SK-MEL-5 (cell line): ENCODE measurements at regions not wholly inside any gene's neighbourhood (a gene's known extent, or its start where the extent isn't known, plus 50 kb on each side); places are given as distances from the start of the nearest gene placed in this dataset.
"Not testable (repeated sequence)": the region's sequence is repeated elsewhere in the genome, so short reads cannot be mapped to it uniquely, and the experiment has no call there.

Source experiments
- DNase-seq: peaks from one replicate; pipeline ENCODE4 v3.0.0-alpha.2; 2016; ENCODE audit warnings: low read depth, low spot score
- in situ Hi-C: cut with HindIII; loops from 2 replicates; pipeline ENCODE4 v1.10.0; 2016; ENCODE audit warnings: low sequenced_read_pairs, high pct_unique_total_duplicates, low pct_unique_long_range_greater_than_20kb

DNA sequence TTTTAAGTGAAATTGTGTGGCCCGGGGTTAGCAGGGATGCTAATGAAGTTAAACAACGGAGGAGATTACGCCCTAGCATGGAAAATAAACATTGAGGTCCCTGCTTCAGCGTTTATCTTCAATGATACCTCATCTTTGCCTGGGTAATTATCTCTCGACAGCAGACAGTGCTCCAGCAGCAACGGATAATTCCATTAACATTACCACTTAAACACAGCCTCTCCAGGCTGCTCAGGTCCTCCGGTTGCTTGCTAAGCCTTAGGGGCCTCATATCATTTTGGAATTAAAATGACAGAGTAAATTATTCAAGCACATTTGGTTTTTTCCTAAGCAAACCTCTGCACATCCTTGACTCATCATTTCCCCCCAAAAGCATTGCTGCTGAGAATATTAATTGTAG lies 281.5 kb upstream of the KLF3 start:
- in situ Hi-C loops: no loop called here
- no peak for DNase-seq

DNA sequence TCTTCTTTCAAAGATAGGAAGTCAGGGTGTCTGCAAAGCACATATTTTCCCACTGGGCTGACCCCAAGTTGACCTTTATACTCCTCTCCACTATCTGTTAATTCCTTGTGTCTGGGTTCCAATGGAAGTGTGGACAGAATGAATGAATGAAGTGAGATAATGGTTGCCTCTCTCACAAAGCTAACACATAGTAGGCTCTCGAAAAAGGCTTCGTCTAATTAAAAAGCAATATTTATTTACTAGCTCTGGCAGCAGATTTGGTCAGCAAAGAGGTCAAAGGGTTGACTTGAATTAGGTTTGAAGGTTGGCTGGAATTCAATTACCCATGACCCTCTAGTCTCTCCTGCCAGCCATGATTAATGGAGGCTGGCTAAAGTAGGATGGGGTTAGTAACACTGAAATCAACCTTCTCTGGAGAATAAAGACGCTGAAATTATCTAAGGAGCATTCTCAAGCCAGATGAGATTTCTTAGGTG lies 280.3 kb upstream of the KLF3 start:
- in situ Hi-C loops: no loop called here
- no peak for DNase-seq

DNA sequence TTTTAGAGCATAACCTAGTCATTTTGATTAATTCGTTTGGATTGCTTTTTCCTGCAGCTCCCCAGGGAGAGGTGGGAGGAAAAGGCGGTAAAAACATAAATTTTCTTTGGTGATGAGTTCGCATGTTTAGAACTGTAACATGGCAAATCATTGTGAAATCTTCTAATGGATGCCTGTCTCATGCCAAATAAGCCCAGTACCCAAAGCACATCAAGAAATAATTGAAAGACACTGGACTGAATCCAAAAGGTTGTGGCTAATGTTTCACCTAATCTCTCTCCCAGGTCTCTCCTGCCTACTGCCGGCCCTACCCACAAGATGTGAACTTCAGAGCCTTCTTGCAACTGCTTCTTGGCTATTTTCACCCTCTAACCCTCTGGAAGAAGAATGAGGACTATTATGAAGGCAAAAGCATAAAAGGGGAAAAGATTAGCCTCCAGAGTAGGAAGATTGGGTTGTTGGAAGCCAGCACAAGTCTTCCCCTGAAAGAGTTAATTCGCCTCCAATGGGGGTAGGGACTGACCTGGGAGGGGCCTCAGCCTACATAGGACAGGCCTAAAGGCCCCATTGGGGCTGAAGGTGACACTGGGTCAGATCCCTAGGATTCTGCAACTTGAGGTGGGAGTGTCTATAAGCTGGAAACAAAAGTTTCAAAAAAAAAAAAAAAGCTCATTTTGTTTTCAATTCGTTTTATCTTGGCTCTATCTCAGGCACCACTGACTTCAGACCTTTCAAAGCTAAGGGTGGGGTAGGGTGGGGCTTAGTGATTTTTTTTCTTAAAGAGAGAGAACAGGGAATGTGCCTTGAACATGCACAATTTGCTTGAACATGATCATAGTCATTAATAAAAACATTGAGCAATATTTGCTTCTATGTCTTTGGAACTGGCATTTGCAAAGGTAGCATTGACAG lies 278.6 kb upstream of the KLF3 start:
- in situ Hi-C loops: no loop called here
- no peak for DNase-seq

DNA sequence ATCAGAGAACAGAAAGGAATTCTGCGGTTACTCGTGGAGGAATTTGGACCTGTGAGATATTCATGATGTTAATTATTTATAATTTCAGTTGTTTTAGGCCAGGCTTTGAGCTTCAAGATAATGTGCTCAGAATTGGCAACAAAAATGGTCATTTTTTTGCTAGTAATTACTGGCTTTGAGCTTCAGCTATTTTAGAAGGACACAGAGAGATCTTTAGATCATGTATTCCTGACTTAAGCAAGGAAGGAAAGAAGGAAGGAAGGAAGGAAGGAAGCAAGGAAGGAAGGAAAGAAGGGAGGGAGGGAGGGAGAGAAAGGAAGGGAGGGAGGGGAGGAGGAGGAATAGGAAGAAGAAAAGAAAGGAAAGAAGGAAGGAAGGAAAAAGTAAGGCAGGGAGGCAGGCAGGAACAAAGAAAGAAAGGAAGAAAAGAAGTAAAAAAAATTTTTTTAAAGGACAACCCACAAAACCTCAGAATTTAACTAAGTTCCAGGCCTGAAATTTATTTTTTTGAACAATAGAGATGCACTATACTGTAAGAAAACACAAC lies 277.9 kb upstream of the KLF3 start:
- DNase-seq: no peak
- in situ Hi-C loops: no loop called here

DNA sequence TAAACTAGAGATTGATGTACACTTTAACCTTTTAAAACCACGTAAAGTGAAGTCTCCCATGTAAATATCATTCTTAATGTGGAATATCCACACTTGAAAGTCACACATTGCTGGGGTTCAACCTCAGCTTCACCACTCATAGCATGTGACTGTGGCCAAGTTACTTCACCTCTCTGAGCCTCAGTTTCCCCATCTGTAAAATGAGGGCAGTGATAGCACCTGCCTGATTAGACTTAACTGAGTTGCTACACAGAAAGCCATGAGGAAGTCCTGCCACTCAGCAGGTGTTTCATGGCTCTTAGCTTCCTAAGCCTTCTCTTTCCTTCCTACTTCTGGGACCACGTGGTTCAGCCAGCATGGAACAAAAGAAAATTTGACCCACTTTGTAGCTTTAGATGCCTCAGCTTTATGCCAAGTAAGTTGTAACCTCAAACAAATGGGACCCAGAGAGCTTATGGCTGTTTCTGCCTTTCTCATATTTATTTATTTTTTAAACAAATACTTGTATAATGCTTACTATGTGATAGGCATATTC lies 277.3 kb upstream of the KLF3 start:
- no peak for DNase-seq
- in situ Hi-C loops: no loop called here

DNA sequence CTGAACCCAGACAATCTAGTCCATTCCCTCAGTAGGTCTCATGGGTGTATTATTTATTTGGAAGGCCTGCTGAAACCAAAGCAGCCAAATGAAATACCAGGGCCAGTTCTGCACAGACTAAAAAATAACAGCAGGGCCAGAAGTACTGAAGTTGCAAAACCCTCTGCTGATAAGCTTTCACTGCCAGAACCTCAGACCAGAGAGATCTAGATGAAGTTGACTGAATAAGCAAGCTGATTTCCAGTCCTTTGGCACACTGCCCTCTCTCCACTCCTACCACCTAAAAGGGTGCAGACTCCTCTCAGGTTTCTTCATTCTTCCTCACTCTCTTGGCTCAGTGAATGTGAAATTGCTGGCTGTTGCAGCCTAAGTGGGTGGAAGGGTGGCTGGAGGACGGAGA lies 276.7 kb upstream of the KLF3 start:
- no peak for DNase-seq
- in situ Hi-C loops: no loop called here

DNA sequence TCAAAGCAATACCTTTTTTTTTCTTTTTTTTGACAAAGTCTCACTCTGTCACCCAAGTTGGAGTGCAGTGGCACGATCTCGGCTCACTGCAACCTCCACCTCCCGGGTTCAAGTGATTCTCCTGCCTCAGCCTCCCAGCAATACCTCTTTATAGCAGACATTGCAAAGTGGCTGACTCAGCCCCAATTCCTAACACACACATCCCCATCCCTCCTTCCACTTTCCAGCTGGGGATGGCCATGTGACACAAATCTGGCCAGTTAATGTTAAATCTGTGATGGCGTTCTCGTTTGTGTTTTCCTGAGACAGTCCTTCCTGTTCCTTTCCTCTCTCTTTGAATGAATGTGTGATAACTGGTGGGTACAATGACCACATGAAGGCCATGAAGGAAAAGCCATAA lies 276.2 kb upstream of the KLF3 start:
- in situ Hi-C loops: no loop called here
- no peak for DNase-seq

DNA sequence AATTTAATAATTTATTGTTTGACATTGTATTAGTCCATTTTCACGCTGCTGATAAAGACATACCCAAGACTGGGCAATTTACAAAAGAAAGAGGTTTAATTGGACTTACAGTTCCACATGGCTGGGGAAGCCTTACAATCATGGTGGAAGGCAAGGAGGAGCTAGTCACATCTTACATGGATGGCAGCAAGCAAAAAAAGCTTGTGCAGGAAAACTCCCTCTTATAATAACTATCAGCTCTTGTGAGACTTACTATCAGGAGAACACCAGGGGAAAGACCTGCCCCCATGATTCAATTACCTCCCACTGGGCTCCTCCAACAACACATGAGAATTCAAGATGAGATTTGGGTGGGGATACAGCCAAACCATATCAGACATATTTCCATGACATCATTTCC lies 275.1 kb upstream of the KLF3 start:
- in situ Hi-C loops, DNase-seq: not testable (repeated sequence)

DNA sequence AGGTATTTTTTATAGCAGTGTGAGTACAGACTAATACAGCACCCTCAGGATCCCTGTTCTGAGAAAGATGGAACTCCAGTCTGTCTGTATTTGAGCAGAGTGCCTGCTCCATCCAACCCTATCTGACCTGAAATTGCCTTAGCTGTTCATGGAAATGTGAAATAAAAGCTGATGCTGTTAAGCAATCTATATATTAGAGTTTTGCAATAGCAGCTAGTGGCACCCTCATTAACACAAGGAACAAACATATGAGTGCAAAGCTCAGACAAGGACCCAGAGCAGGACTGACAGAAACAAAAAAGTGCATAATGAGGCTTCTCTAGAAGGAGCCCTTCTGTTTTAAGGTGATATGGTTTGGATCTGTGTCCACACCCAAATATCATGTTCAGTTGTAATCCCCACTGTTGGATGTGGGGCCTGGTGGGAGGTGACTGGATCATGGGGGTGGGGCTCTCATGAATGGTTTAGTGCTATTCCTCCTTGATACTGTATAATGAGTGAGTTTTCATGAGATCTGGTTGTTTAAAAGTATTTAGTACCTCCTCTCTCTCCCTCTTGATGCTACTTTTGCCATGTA lies 272.9 kb upstream of the KLF3 start:
- in situ Hi-C loops: no loop called here
- DNase-seq: no peak

DNA sequence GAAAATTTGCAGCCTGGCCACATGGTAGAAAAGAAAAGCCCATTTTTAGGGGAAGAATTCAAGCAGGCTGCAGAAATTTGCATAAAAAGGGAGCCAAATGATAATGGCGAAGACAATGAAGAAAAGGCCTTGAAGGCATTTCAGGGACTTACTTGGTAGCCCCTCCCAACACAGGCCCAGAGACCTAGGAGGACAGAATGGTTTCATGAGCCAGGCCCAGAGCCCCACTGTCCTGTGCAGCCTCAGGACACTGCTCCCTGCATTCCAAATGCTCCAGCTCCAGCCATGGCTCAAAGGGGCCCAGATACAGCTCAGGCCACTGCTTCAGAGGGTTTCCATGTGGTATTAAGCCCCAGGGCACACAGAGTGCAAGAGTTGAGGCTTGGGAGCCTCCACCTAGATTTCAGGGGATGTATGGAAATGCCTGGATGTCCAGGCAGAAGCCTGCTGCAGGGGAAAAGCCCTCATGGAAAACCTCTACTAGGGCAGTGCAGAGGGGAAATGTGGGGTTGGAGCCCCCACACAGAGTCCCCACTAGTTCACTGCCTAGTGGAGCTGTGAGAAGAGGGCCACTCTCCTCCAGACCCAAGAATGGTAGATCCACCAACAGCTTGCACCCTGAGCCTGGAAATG lies 271.7 kb upstream of the KLF3 start:
- in situ Hi-C loops: no loop called here
- DNase-seq: no peak

DNA sequence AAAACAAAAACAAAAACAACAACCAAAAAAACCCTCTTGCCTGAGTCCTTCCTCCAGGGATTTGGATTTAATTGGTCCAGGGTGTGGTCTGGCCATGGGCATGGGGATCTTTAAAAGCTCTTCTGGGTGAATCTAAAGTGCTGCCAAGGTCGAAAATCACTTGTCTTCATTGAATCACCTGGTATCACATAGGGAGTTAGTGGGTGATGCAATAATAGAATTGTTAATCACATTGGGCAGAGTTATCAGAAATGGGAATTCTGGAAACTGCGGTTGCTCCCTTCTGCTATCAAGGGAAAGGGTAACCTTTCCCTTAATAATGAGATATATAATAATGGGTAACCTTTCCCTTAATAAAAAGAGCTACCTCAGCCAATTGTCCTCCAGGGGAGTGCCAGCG lies 267.9 kb upstream of the KLF3 start:
- in situ Hi-C loops: no loop called here
- no peak for DNase-seq

DNA sequence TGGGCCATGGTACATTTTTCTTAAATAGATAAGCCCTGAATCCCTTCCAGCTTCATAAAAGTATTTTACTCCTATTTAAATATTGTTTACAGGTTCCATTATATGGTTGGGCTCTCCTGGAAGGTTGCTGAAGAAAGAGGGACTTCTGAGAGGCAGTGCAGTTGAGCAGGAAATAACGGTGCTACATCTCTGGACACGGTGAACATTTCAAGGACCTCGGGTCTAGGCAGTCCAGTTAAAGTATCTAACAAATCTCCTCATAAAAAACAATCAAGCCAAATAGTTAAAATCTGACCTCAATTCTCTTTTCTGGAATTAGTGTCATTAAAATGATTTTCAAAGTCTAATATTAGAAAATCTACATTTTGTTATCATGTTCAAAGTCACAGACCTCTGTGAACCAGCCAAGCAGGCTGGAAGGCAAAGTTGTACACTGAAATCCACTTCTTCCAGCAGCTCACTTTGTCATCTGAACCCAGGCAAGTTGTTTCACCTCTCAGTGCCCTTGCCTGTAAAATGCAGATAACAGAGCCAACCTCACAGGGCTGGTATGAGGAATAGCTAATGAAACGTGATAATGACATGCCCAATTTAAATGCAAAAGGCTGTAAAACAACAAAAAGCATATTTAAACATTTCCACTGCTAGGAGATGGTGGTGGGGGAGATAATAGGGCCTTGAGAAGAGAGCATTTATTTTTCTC lies 267.0 kb upstream of the KLF3 start:
- no peak for DNase-seq
- in situ Hi-C loops: no loop called here

DNA sequence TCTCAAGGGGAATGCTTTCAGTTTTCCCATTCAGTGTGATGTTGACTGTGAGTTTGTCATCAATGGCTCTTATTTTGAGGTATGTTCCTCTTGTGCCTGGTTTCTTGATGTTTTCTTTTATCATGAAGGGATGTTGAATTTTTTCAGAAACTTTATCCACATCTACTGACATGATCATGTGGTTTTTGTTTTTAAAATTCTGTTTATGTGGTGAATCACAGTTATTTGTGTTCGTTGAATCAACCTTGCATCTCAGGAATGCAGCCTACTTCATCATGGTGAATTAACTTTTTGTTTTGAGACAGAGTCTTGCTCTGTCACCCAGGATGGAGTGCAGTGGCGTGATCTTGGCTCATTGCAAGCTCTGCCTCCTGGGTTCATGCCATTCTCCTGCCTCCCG lies 263.1 kb upstream of the KLF3 start:
- no peak for DNase-seq
- in situ Hi-C loops: no loop called here

DNA sequence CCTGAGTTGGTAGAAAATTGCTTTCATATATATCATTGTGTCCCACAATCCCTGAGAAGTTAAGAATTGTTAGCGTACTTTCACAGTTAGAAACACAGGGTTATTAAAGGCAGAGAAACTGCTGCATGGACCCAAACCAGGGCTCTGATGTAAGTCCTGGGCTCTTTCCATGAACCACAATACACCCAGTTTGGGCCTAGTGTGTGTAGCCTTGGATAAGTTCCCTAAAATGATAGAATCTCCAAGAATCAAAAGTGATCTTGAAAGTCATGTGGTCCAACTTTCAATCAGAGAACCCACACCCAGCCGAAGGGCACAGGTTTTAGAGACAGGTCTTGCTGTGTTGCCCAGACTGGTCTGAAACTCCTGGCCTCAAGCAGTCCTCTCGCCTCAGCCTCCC lies 257.8 kb upstream of the KLF3 start:
- in situ Hi-C loops: no loop called here

DNA sequence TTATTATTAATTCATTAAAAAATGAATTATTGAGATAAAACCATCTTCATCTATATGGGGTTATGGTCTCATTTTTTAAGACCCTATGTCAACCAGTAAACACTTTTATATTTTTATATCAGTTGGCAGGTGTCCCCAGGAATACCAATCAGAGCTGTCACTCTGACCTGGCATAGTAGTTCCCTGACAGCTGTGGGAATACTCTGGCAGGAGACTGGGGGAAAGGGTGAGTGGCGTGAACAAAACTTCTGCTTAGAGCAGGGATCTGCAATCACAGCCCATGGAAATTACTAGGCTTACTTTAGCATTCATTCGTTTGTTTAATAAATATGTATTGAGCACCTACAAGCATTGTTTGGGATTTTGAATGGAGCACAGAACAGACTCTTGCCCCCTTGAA lies 254.1 kb upstream of the KLF3 start:
- in situ Hi-C loops: no loop called here
- DNase-seq: no peak

More for the DNA sequence above, 257.8 kb upstream of the KLF3 start:
- no peak for DNase-seq

DNA sequence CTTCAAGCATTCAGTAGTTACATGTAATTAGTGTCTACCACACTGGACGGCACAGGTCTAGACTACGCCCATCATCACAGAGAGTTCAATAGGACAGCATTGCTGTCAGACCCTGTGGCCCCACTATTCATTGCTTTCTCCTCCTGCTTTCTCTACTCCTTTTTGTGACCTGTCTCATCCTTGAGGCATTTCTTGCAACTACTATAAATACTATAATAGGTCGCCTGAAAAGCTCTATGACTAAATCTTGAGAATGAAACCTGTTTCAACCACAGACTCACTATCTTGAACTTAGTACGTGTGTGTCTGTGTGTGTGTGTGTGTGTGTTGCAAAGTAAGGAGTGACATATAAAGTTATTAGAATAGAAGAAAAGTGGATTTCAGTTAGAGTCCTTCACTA lies 252.9 kb upstream of the KLF3 start:
- in situ Hi-C loops: no loop called here
- DNase-seq: no peak

DNA sequence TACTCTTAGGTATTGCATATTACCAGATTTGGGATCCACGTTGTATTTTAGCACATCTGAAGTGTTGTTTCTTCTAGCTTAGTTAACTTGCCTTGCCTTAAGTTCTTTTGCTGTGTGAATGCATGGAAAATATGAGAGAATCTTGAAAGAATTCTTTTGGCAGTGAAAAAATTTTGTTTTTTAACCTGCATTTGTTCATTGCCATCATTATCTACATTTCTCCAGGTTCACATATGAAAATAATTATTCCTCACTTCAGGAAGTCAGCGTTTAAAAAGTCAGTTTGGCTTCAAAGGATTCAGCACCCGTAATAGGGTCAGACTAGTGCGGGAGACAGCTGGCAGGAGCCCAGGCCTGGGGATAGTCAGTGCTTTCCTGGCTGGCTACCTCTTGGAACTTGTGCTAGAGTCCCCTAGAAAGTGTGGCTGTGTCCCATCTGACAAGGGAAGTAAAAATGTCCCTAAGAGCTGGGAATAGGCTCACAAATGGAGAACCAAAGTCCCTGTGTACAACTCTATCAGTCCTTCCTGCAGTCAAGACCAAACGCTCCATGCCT lies 251.9 kb upstream of the KLF3 start:
- in situ Hi-C loops: no loop called here
- DNase-seq: no peak
